ENCODE measurements at regions not wholly inside any gene's neighbourhood (a gene's known extent, or its start where the extent isn't known, plus 50 kb on each side); places are given as distances from the start of the nearest gene placed in this dataset.

DNA sequence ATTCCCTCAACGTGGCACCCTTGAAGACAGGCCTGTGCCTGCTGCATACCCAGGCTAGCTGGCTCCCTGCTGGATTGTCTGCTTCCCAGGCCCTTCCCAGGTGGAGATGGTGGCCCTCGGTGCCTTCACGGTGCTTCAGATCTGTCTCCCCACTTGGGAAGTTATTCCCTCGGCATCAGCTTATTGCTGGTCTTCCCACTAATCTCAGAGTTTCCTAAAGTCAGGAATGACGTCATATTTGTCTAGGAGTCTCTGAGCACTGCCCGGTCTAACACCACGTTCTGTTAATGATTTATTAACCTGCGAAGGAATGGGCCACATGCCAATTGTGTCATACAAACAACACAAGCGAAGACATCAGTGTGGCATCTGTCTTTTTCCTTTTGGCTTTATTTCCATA, 269.8 kb upstream of the ID2 start:
- TF ChIP-seq CC2D1A (IDR thresholded peaks at IDR 0.05) = no peak
- TF ChIP-seq, protein P1, sequence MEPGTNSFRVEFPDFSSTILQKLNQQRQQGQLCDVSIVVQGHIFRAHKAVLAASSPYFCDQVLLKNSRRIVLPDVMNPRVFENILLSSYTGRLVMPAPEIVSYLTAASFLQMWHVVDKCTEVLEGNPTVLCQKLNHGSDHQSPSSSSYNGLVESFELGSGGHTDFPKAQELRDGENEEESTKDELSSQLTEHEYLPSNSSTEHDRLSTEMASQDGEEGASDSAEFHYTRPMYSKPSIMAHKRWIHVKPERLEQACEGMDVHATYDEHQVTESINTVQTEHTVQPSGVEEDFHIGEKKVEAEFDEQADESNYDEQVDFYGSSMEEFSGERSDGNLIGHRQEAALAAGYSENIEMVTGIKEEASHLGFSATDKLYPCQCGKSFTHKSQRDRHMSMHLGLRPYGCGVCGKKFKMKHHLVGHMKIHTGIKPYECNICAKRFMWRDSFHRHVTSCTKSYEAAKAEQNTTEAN (CRISPR knock-in tag; IDR thresholded peaks at IDR 0.05) = no peak
- no peak for TF ChIP-seq KLF13 (tag; IDR thresholded peaks at IDR 0.05; ENCODE audit: borderline replicate concordance, low read depth)
- TF ChIP-seq ATF7 (IDR thresholded peaks at IDR 0.05) = peak; percentile 82
- TF ChIP-seq POLR2A (conservative IDR thresholded peaks at IDR 0.05) = no peak
- TF ChIP-seq POLR2AphosphoS2 (IDR thresholded peaks at IDR 0.05; ENCODE audit: low read length) = no peak
- no peak for TF ChIP-seq ZNF41 (CRISPR knock-in tag; conservative IDR thresholded peaks at IDR 0.05)

All from K562 (cell line).